PFSK-1 (cell line): ENCODE measurements at regions not wholly inside any gene's neighbourhood (a gene's known extent, or its start where the extent isn't known, plus 50 kb on each side); places are given as distances from the start of the nearest gene placed in this dataset.

Experiments
- FOXP2 ChIP-seq: optimal IDR thresholded peaks from 2 replicates; pipeline ENCODE3; 2011; ENCODE audit warnings: borderline replicate concordance, control low read depth, inconsistent platforms; ENCODE audit not compliant: insufficient read depth; ENCODE audit errors: extremely low read length, extremely low read depth
- POLR2AphosphoS5 ChIP-seq: IDR thresholded peaks from 2 replicates; pipeline ENCODE4 v1.6.1; 2012; ENCODE audit warnings: low read depth, mild to moderate bottlenecking, control low read depth, low read length, moderate library complexity
- SIN3A ChIP-seq: IDR thresholded peaks from 2 replicates; pipeline ENCODE4 v1.6.1; 2012; ENCODE audit warnings: mild to moderate bottlenecking, low read length, moderate library complexity, borderline replicate concordance; ENCODE audit not compliant: insufficient read depth
- TAF1 ChIP-seq: IDR thresholded peaks from 2 replicates; pipeline ENCODE4 v1.6.1; 2012; ENCODE audit warnings: low read length, control low read depth, borderline replicate concordance; ENCODE audit not compliant: insufficient read depth
- TF ChIP-seq, protein P1 (sequence below), 2 experiments: IDR thresholded peaks; 2 replicates each; pipeline versions ENCODE4 v1.6.1 to v1.8.0; 2011 to 2012; ENCODE audit warnings: low read depth in 2 of 2, low read length in 2 of 2, control low read depth in 1 of 2, inconsistent platforms in 1 of 2, mild to moderate bottlenecking in 1 of 2, moderate library complexity in 1 of 2; ENCODE audit not compliant: insufficient read depth in 1 of 2

DNA sequence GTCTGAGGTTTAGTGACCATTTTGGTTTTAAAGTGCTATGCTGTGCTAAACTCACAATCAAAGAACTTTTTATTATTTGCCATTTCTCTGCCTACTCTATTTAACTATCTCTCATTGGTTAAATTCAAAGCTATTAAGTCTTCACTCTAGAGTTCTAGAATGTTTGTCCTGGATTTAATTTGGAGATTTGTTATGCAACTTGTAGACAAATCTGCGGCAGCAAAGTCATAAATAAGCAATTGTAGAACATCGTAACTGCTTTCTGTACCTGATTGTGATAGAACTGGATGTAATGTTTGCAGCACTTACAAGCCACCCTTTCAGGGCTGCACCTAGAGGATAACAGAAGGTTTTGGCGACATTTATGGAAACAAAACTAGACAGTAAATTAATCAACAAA is 566.5 kb upstream of the ADGRL2 start:
- TF ChIP-seq, protein P1, sequence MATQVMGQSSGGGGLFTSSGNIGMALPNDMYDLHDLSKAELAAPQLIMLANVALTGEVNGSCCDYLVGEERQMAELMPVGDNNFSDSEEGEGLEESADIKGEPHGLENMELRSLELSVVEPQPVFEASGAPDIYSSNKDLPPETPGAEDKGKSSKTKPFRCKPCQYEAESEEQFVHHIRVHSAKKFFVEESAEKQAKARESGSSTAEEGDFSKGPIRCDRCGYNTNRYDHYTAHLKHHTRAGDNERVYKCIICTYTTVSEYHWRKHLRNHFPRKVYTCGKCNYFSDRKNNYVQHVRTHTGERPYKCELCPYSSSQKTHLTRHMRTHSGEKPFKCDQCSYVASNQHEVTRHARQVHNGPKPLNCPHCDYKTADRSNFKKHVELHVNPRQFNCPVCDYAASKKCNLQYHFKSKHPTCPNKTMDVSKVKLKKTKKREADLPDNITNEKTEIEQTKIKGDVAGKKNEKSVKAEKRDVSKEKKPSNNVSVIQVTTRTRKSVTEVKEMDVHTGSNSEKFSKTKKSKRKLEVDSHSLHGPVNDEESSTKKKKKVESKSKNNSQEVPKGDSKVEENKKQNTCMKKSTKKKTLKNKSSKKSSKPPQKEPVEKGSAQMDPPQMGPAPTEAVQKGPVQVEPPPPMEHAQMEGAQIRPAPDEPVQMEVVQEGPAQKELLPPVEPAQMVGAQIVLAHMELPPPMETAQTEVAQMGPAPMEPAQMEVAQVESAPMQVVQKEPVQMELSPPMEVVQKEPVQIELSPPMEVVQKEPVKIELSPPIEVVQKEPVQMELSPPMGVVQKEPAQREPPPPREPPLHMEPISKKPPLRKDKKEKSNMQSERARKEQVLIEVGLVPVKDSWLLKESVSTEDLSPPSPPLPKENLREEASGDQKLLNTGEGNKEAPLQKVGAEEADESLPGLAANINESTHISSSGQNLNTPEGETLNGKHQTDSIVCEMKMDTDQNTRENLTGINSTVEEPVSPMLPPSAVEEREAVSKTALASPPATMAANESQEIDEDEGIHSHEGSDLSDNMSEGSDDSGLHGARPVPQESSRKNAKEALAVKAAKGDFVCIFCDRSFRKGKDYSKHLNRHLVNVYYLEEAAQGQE (IDR thresholded peaks at IDR 0.05; ENCODE audit: insufficient read depth in 1 of 2, low read depth in 2 of 2, low read length in 2 of 2) = no peak
- TF ChIP-seq FOXP2 = no peak
- no peak for TF ChIP-seq SIN3A
- TF ChIP-seq TAF1 = no peak
- TF ChIP-seq POLR2AphosphoS5 = no peak

DNA sequence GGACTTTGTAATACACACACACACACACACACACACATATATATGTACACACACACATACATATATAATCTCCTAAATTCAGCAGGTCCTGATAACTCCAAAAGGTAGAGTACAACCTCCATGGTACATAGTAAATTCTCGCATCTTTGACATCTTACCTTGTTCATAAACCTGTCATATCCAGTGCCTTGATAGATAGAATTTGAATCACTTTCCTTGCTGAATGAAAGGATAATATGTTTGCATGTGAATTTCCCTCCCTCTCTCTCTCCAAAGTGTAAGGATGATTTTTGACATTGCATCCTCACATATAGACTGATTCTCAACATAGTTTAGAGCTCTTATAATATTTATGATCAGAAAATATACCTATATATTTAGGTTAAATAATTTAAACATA is 567.1 kb upstream of the ADGRL2 start:
- TF ChIP-seq, protein P1 (IDR thresholded peaks at IDR 0.05; ENCODE audit: insufficient read depth in 1 of 2, low read depth in 2 of 2, low read length in 2 of 2) = no peak
- no peak for TF ChIP-seq TAF1
- no peak for TF ChIP-seq FOXP2
- TF ChIP-seq SIN3A = no peak
- no peak for TF ChIP-seq POLR2AphosphoS5

DNA sequence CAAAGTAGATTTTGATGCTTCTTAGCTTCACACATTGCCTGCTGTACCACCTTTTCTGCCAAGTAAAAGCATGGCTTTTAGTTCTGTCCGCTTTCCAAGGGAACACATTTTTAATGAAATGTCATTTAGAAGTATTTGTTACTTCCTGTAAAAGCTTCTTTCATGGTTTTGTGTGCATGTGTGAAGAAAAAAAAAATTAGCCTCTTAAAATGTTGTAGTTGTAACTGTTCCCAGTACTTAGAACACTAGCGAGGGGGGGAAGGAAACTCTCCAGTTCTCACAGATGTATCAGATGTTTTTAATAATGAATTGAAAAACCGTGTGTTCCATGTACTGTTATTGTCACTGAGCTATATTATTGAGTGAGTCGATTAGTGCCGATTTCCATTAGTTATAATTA is 568.3 kb upstream of the ADGRL2 start:
- TF ChIP-seq FOXP2 (no peak), POLR2AphosphoS5 (no peak), SIN3A (no peak), TAF1 (no peak)
- TF ChIP-seq, protein P1 (IDR thresholded peaks at IDR 0.05; ENCODE audit: insufficient read depth in 1 of 2, low read depth in 2 of 2, low read length in 2 of 2) = no peak

DNA sequence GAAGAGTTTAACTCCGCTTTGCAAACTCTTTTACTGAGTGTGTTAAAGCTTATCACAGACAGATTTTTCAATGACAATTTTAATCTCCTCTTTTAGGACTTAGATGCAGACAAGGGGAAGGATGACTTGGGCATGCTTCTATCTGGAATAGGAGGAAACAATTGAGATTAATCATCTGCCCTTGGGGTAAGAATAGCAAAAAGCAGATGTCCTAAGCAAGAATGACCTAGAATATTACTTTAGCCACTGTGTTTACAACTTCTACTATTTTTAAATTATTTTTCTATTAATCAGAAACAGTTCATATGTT is 569.0 kb upstream of the ADGRL2 start:
- TF ChIP-seq FOXP2 = no peak
- TF ChIP-seq, protein P1 (IDR thresholded peaks at IDR 0.05; ENCODE audit: insufficient read depth in 1 of 2, low read depth in 2 of 2, low read length in 2 of 2) = no peak
- TF ChIP-seq TAF1 = no peak
- no peak for TF ChIP-seq POLR2AphosphoS5
- TF ChIP-seq SIN3A = no peak

DNA sequence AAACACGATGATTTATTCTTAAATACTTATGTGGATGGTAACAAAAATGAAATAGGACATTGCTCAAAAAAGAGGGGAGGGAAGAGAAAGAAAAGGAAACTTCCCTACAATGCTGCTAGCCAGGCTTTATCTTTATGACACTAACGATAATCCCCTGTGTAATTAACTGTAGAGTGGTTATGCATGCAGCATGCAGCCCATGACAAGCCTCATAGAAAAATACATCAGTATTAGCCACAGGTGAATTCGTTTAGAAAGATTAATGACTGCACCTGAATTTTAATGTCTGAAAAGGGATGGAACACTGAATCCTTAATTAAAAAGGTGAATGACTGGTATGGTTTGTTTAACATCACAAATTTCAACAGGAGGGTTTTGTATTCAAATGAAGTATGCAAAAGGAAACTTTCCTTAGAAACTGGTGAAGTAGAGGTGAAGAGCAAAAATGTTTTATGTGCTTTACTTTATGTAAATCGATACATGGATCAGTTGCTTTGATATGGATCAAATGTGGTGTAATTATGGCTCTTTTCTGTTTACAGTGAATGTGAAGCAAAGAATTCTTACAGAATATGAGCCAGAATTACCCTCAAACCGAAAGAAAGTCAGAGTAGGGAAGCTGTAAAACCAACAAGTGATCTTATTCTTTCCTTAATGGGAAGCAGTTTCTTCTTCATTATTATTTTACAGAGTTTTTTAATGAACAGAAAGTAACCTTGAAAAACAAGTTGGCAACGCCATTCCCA is 569.6 kb upstream of the ADGRL2 start:
- no peak for TF ChIP-seq TAF1
- no peak for TF ChIP-seq POLR2AphosphoS5
- TF ChIP-seq FOXP2 = no peak
- no peak for TF ChIP-seq SIN3A
- TF ChIP-seq, protein P1 (IDR thresholded peaks at IDR 0.05; ENCODE audit: insufficient read depth in 1 of 2, low read depth in 2 of 2, low read length in 2 of 2) = no peak
